ENCODE measurements at regions not wholly inside any gene's neighbourhood (a gene's known extent, or its start where the extent isn't known, plus 50 kb on each side); places are given as distances from the start of the nearest gene placed in this dataset.
"Not testable (repeated sequence)": the region's sequence is repeated elsewhere in the genome, so short reads cannot be mapped to it uniquely, and the experiment has no call there.

DNA sequence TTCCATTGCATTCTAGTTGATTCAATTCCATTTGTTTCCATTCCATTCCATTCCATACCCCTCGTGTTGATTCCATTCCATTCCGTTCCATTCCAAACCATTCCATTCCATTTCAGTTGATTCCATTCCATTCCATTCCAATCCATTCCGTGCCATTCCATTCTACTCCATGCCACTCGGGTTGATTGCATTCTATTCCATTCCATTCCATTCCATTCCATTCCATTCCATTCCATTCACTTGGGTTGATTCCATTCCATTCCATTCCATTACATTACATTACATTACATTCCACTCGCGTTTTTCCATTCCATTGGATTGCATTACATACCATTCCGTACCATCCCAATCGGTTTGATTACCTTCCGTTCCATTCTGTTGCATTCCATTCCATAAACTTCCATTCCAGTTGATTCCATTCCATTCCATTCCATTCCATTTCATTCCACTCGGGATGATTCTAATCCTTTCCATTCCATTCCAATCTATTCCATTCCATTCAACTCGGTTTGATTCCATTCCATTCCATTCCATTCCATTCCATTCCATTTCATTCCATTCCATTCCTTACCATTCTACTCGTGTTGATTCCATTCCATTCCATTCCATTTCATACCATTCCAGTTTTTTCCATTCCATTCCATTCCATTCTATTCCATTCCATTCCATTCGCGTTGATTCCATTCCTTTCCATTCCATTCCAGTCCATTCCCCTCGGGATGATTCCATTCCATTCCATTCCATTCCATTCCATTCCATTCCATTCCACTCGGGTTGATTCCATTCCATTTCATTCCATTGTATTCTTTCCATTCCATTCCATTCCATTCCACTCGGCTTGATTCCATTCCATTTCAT, 1140.4 kb downstream of the RPIA start:
- TF ChIP-seq, protein P1, sequence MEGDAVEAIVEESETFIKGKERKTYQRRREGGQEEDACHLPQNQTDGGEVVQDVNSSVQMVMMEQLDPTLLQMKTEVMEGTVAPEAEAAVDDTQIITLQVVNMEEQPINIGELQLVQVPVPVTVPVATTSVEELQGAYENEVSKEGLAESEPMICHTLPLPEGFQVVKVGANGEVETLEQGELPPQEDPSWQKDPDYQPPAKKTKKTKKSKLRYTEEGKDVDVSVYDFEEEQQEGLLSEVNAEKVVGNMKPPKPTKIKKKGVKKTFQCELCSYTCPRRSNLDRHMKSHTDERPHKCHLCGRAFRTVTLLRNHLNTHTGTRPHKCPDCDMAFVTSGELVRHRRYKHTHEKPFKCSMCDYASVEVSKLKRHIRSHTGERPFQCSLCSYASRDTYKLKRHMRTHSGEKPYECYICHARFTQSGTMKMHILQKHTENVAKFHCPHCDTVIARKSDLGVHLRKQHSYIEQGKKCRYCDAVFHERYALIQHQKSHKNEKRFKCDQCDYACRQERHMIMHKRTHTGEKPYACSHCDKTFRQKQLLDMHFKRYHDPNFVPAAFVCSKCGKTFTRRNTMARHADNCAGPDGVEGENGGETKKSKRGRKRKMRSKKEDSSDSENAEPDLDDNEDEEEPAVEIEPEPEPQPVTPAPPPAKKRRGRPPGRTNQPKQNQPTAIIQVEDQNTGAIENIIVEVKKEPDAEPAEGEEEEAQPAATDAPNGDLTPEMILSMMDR (conservative IDR thresholded peaks at IDR 0.05; ENCODE audit: low read depth, low read length), result no peak
- no peak for DNase-seq (ENCODE audit: low read depth)
- H3K4me3 ChIP-seq (ENCODE audit: low read length), result no peak overlapping the region

DNA sequence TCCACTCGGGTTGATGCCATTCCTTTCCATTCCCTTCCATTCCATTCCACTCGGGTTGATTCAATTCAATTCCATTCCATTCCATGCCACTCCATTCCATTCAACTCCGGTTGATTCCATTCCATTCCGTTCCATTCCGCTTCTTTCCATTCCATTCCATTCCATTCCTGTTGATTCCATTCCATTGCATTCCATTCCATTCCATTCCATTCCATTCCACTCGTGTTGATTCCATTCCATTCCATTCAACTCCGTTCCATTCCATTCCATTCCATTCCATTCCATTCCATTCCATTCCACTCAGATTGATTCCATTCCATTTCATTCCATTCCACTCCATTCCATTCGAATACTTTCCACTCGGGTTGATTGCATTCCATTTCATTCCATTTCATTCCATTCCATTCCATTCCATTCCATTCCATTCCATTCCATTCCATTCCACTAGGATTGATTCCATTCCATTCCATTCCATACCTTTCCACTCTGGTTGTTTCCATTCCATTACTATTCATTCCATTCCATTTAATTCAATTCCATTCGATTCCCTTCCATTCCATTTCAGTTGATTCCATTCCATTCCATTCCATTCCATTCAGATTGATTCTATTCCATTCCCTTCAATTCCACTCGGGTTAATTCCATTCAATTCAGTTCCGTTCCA, 1141.8 kb downstream of the RPIA start:
- TF ChIP-seq, protein P1 (conservative IDR thresholded peaks at IDR 0.05; ENCODE audit: low read depth, low read length), result no peak
- DNase-seq (ENCODE audit: low read depth), result no peak
- no peak overlapping the region for H3K4me3 ChIP-seq (ENCODE audit: low read length)

DNA sequence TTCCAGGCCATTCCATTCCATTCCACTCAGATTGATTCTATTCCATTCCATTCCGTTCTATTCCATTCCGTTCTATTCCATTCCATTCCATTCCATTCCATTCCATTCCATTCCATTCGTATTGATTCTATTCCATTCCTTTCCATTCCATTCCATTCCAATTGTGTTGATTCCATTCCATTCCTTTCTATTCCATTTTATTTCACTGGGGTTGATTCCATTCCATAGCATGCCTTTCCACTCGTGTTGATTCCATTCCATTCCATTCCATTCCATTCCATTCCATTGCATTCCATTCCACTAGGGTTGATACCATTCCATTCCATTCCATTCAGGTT, 1142.3 kb downstream of the RPIA start:
- no peak overlapping the region for H3K4me3 ChIP-seq (ENCODE audit: low read length)
- TF ChIP-seq, protein P1 (conservative IDR thresholded peaks at IDR 0.05; ENCODE audit: low read depth, low read length), result no peak
- DNase-seq (ENCODE audit: low read depth), result no peak

DNA sequence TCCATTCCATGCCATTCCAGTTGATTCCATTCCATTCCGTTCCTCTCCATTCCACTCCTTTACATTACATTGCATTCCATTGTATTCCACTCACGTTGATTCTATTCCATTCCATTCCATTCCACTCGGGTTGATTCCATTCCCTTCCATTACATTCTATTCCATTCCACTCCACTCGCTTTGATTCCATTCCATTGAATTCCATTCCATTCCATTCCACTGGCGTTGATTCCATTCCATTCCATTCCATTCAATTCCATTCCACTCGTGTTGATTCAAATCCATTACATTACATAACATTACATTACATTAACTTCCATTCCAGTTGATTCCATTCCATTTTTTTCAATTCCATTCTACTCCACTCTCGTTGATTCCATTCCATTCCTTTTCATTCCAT, 1142.8 kb downstream of the RPIA start:
- DNase-seq (ENCODE audit: low read depth), result no peak
- TF ChIP-seq, protein P1 (conservative IDR thresholded peaks at IDR 0.05; ENCODE audit: low read depth, low read length), result no peak
- H3K4me3 ChIP-seq (ENCODE audit: low read length), result no peak overlapping the region

DNA sequence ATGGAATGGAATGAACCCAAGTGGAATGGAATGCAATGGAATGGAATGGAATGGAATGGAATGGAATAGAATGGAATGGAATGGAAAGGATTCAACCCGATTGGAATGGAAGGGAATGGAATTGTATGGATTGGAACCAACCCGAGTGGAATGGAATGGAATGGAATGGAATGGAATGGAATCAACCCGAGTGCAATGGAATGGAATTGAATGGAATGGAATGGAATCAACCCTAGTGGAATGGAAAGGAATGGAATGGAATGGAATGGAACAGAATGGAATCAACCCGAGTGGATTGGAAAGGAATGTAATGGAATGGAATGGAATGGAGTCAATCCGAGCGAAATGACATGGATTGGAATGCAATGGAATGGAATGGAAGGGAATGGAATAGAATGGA, 1144.9 kb downstream of the RPIA start:
- DNase-seq (ENCODE audit: low read depth), result peak; percentile 6
- H3K4me3 ChIP-seq (ENCODE audit: low read length), result not testable (repeated sequence)

DNA sequence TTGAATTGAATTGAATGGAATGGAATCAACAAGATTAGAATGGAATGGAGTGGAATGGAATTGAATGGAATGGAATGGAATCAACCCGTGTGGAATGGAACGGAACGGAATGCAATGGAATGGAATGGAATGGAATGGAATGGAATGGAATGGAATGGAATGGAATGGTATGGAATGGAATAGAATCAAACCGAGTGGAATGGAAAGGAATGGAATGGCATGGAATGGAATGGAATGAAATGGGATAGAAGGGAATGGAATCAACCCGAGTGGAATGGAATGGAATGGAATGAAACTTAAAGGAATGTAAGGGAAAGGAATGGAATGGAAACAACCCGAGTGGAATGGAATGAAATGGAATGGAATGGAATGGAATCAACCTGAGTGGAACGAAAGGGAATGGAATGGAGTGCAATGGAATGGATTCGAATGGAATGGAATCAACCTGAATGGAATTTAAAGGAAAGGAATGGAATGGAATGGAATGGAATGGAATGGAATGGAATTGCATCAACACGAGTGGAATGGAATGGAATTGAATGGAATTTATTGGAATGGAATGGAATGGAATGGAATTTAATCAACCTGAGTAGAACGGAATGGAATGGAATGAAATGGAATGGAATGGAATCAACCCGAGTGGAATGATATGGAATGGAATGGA, 1146.6 kb downstream of the RPIA start:
- no peak for DNase-seq (ENCODE audit: low read depth)
- no peak overlapping the region for H3K4me3 ChIP-seq (ENCODE audit: low read length)
- TF ChIP-seq, protein P1 (conservative IDR thresholded peaks at IDR 0.05; ENCODE audit: low read depth, low read length), result no peak

DNA sequence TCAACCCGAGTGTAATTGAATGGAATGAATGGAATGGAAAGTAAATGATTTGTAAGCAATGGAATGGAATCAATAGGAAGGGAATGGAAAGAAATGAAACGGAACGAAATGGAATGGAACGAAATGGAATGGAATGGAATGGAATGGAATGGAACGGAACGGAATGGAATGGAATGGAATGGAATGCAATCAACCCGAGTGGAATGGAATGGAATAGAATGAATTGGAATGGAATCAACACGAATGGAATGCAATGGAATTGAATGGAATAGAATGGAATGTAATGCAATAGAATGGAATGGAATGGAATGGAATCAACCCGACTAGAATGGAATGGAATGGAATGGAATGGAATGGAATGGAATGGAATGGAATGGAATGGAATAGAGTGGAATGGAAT, 1148.7 kb downstream of the RPIA start:
- H3K4me3 ChIP-seq (ENCODE audit: low read length); DNase-seq (ENCODE audit: low read depth): not testable (repeated sequence)

DNA sequence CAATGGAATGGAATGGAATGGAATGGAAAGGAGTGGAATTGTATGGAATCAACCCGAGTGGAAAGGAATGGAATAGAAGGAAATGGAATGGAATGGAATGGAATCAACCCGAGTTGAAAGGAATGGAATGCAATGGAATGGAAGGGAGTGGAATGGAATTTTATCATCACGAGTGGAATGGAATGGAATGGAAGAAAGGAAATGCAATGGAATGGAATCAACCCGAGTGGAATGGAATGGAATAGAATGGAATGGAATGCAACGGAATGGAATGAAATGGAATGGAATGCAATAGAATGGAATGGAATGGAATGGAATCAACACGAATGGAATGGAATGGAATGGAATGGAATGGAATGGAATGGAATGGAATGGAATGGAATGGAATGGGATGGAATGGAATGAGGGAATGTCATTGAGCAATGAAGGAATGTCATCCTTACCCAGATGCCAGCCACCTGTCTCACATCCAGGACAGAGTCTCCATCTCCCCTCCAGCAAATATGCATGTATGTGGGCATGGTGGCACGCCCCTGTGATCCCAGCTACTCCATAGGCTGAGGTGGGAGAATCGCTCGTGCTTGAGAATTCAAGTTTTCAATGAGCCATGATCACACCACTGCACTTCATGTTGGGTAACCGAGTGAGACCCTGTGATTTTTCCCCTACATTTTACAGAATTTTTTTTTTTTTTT, 1149.5 kb downstream of the RPIA start:
- DNase-seq (ENCODE audit: low read depth); H3K4me3 ChIP-seq (ENCODE audit: low read length): not testable (repeated sequence)
